Activated T-helper 2 cell treated with anti-CD3 and anti-CD28 coated beads, Interferon-gamma antibody, Interleukin-2, Interleukin-4, amounts not matched to agents 10 μg/mL and 5 μg/mL and 100 μg/mL, durations not matched to agents 14 hours and 24 hours and 36 hours (primary cell): ENCODE measurements at regions not wholly inside any gene's neighbourhood (a gene's known extent, or its start where the extent isn't known, plus 50 kb on each side); places are given as distances from the start of the nearest gene placed in this dataset.
"Not testable (repeated sequence)": the region's sequence is repeated elsewhere in the genome, so short reads cannot be mapped to it uniquely, and the experiment has no call there.

Source experiments
- DNase-seq: peaks from one replicate; pipeline ENCODE4 v3.0.0; 2021; ENCODE audit warnings: low spot score
- H3K27ac Mint-ChIP-seq: one replicate; pipeline ENCODE4 v1.8.0; 2021; ENCODE audit warnings: mixed read lengths
- H3K27me3 Mint-ChIP-seq: one replicate; pipeline ENCODE4 v1.8.0; 2021; ENCODE audit warnings: low read depth, mixed read lengths
- H3K36me3 Mint-ChIP-seq: one replicate; pipeline ENCODE4 v1.8.0; 2021; ENCODE audit warnings: low read depth, mixed read lengths
- H3K4me1 Mint-ChIP-seq: one replicate; pipeline ENCODE4 v1.8.0; 2021; ENCODE audit warnings: low read depth, mixed read lengths
- H3K4me3 Mint-ChIP-seq: one replicate; pipeline ENCODE4 v1.8.0; 2021; ENCODE audit warnings: low read depth, mild to moderate bottlenecking, moderate library complexity, mixed read lengths
- H3K9me3 Mint-ChIP-seq: one replicate; pipeline ENCODE4 v1.8.0; 2021; ENCODE audit warnings: mixed read lengths
- intact Hi-C: fragments of 100-400 bp; cut with micrococcal nuclease; formaldehyde crosslinking; loops from one replicate; pipeline ENCODE4 v1.15.1; 2023

GRCh38 chr5:71802673-71803072 is 83.6 kb downstream of the CARTPT start:
- Mint-ChIP-seq H3K27me3 (peaks cover 19% of the 10 kb centered on the region), H3K27ac (no peak overlapping the region), H3K36me3 (no peaks in the 10 kb centered on the region), H3K4me1 (no peaks in the 10 kb centered on the region), H3K4me3 (no peak overlapping the region), H3K9me3 (peaks cover 14% of the 10 kb centered on the region)
- DNase-seq: no peak
- intact Hi-C loops: no loop called here

- intact Hi-C loops: no loop called here
- no peaks in the 10 kb centered on the region for H3K36me3 Mint-ChIP-seq
- no peak for DNase-seq
- H3K4me3 Mint-ChIP-seq: no peak overlapping the region
- H3K9me3 Mint-ChIP-seq: no peaks in the 10 kb centered on the region
- H3K27ac Mint-ChIP-seq: no peak overlapping the region
- peaks cover 18% of the 10 kb centered on the region for H3K27me3 Mint-ChIP-seq
- H3K4me1 Mint-ChIP-seq: no peaks in the 10 kb centered on the region
Measured at GRCh38 chr5:71806711-71807110, 87.6 kb downstream of the CARTPT start.

- intact Hi-C loops: no loop called here
- no peak for DNase-seq
- no peaks in the 10 kb centered on the region for H3K4me1 Mint-ChIP-seq
- no peak overlapping the region for H3K4me3 Mint-ChIP-seq
- H3K9me3 Mint-ChIP-seq: no peaks in the 10 kb centered on the region
- peaks cover 10% of the 10 kb centered on the region for H3K27me3 Mint-ChIP-seq
- H3K36me3 Mint-ChIP-seq: no peaks in the 10 kb centered on the region
- no peak overlapping the region for H3K27ac Mint-ChIP-seq
Measured at GRCh38 chr5:71807909-71808308, 88.8 kb downstream of the CARTPT start.

- Mint-ChIP-seq H3K36me3 (no peaks in the 10 kb centered on the region), H3K4me1 (no peaks in the 10 kb centered on the region), H3K9me3 (no peaks in the 10 kb centered on the region), H3K27ac (no peak overlapping the region), H3K4me3 (no peak overlapping the region), H3K27me3 (peaks cover 6% of the 10 kb centered on the region)
- no peak for DNase-seq
- intact Hi-C loops: no loop called here
Measured at GRCh38 chr5:71809446-71809845, 90.4 kb downstream of the CARTPT start.

- H3K27ac Mint-ChIP-seq: no peak overlapping the region
- H3K36me3 Mint-ChIP-seq: no peaks in the 10 kb centered on the region
- no peak overlapping the region for H3K4me3 Mint-ChIP-seq
- DNase-seq: no peak
- intact Hi-C loops: no loop called here
- no peaks in the 10 kb centered on the region for H3K4me1 Mint-ChIP-seq
- H3K9me3 Mint-ChIP-seq: no peaks in the 10 kb centered on the region
- peaks cover 5% of the 10 kb centered on the region for H3K27me3 Mint-ChIP-seq
Measured at GRCh38 chr5:71810023-71810422, 90.9 kb downstream of the CARTPT start.

- H3K27me3 Mint-ChIP-seq: peaks cover 5% of the 10 kb centered on the region
- no peaks in the 10 kb centered on the region for H3K9me3 Mint-ChIP-seq
- intact Hi-C loops: no loop called here
- no peak overlapping the region for H3K27ac Mint-ChIP-seq
- DNase-seq: no peak
- no peak overlapping the region for H3K4me3 Mint-ChIP-seq
- H3K4me1 Mint-ChIP-seq: no peaks in the 10 kb centered on the region
- no peaks in the 10 kb centered on the region for H3K36me3 Mint-ChIP-seq
Measured at GRCh38 chr5:71810471-71811195, 91.6 kb downstream of the CARTPT start.

- Mint-ChIP-seq H3K27me3 (peaks cover 5% of the 10 kb centered on the region), H3K4me1 (no peaks in the 10 kb centered on the region), H3K27ac (no peak overlapping the region), H3K36me3 (no peaks in the 10 kb centered on the region), H3K4me3 (no peak overlapping the region), H3K9me3 (no peaks in the 10 kb centered on the region)
- intact Hi-C loops: no loop called here
- no peak for DNase-seq
Measured at GRCh38 chr5:71811779-71812178, 92.7 kb downstream of the CARTPT start.

GRCh38 chr5:71816307-71816706 is 97.2 kb downstream of the CARTPT start:
- Mint-ChIP-seq H3K27me3 (no peaks in the 10 kb centered on the region), H3K36me3 (no peaks in the 10 kb centered on the region), H3K27ac (no peak overlapping the region), H3K4me1 (no peaks in the 10 kb centered on the region), H3K4me3 (no peak overlapping the region), H3K9me3 (peaks cover 4% of the 10 kb centered on the region)
- intact Hi-C loops: no loop called here
- no peak for DNase-seq

GRCh38 chr5:71817891-71818290 is 98.8 kb downstream of the CARTPT start:
- H3K36me3 Mint-ChIP-seq: no peaks in the 10 kb centered on the region
- no peak overlapping the region for H3K4me3 Mint-ChIP-seq
- H3K9me3 Mint-ChIP-seq: peaks cover 7% of the 10 kb centered on the region
- no peak for DNase-seq
- H3K4me1 Mint-ChIP-seq: no peaks in the 10 kb centered on the region
- H3K27ac Mint-ChIP-seq: no peak overlapping the region
- H3K27me3 Mint-ChIP-seq: no peaks in the 10 kb centered on the region
- intact Hi-C loops: no loop called here

GRCh38 chr5:71821029-71821428 is 102.0 kb downstream of the CARTPT start:
- intact Hi-C loops: no loop called here
- Mint-ChIP-seq H3K4me1 (no peaks in the 10 kb centered on the region), H3K27ac (no peak overlapping the region), H3K4me3 (no peak overlapping the region), H3K36me3 (no peaks in the 10 kb centered on the region), H3K9me3 (peaks cover 18% of the 10 kb centered on the region), H3K27me3 (no peaks in the 10 kb centered on the region)
- no peak for DNase-seq

- H3K36me3 Mint-ChIP-seq, H3K4me3 Mint-ChIP-seq, H3K27me3 Mint-ChIP-seq, H3K4me1 Mint-ChIP-seq, H3K27ac Mint-ChIP-seq, DNase-seq, intact Hi-C loops: not testable (repeated sequence)
- H3K9me3 Mint-ChIP-seq: peaks cover 28% of the 10 kb centered on the region
Measured at GRCh38 chr5:71822065-71822464, 103.0 kb downstream of the CARTPT start.

- H3K9me3 Mint-ChIP-seq: peaks cover 32% of the 10 kb centered on the region
- DNase-seq: no peak
- H3K27ac Mint-ChIP-seq: no peak overlapping the region
- intact Hi-C loops: no loop called here
- H3K36me3 Mint-ChIP-seq: no peaks in the 10 kb centered on the region
- peaks cover 3% of the 10 kb centered on the region for H3K4me1 Mint-ChIP-seq
- no peak overlapping the region for H3K4me3 Mint-ChIP-seq
- no peaks in the 10 kb centered on the region for H3K27me3 Mint-ChIP-seq
Measured at GRCh38 chr5:71825992-71826391, 106.9 kb downstream of the CARTPT start.

- no peak for DNase-seq
- no peak overlapping the region for H3K27ac Mint-ChIP-seq
- intact Hi-C loops: no loop called here
- H3K27me3 Mint-ChIP-seq: no peaks in the 10 kb centered on the region
- H3K36me3 Mint-ChIP-seq: no peaks in the 10 kb centered on the region
- no peak overlapping the region for H3K4me3 Mint-ChIP-seq
- peaks cover 3% of the 10 kb centered on the region for H3K4me1 Mint-ChIP-seq
- peaks cover 27% of the 10 kb centered on the region for H3K9me3 Mint-ChIP-seq
Measured at GRCh38 chr5:71828291-71829040, 109.4 kb downstream of the CARTPT start.
